PFSK-1 (cell line): ENCODE measurements at regions not wholly inside any gene's neighbourhood (a gene's known extent, or its start where the extent isn't known, plus 50 kb on each side); places are given as distances from the start of the nearest gene placed in this dataset.

Source experiments
- POLR2AphosphoS5 ChIP-seq: IDR thresholded peaks from 2 replicates; pipeline ENCODE4 v1.6.1; 2012; ENCODE audit warnings: low read depth, mild to moderate bottlenecking, control low read depth, low read length, moderate library complexity
- TAF1 ChIP-seq: IDR thresholded peaks from 2 replicates; pipeline ENCODE4 v1.6.1; 2012; ENCODE audit warnings: low read length, control low read depth, borderline replicate concordance; ENCODE audit not compliant: insufficient read depth

- TF ChIP-seq POLR2AphosphoS5 (no peak), TAF1 (no peak)
These were observed 102.1 kb upstream of the DLX2 start for GRCh38 chr2:172204762-172205161.
